Transverse colon (tissue), 4 donors: ENCODE measurements at regions not wholly inside any gene's neighbourhood (a gene's known extent, or its start where the extent isn't known, plus 50 kb on each side); places are given as distances from the start of the nearest gene placed in this dataset.

Experiments
- CTCF ChIP-seq, 5 experiments: fragments of 200-600 bp in 3 of 5; fragments of 450-650 bp in 2 of 5; sonication (generic) in 3 of 5; IDR thresholded peaks; 1 replicate in 2 of 5; 2 replicates in 3 of 5; pipeline ENCODE4 v1.5.1; 2016 to 2017; ENCODE audit warnings: antibody characterized with exemption in 5 of 5, inconsistent platforms in 3 of 5, mild to moderate bottlenecking in 2 of 5, moderate library complexity in 1 of 5
- EP300 ChIP-seq: sonication (generic); formaldehyde crosslinking; IDR thresholded peaks from one replicate; pipeline ENCODE4 v1.6.1; 2017; ENCODE audit warnings: antibody characterized with exemption, low read depth
- POLR2AphosphoS5 ChIP-seq, 3 donors: sonication (generic); formaldehyde crosslinking; IDR thresholded peaks; one replicate each; pipeline ENCODE4 v1.6.1; 2016; ENCODE audit warnings: antibody characterized with exemption in 3 of 3

DNA sequence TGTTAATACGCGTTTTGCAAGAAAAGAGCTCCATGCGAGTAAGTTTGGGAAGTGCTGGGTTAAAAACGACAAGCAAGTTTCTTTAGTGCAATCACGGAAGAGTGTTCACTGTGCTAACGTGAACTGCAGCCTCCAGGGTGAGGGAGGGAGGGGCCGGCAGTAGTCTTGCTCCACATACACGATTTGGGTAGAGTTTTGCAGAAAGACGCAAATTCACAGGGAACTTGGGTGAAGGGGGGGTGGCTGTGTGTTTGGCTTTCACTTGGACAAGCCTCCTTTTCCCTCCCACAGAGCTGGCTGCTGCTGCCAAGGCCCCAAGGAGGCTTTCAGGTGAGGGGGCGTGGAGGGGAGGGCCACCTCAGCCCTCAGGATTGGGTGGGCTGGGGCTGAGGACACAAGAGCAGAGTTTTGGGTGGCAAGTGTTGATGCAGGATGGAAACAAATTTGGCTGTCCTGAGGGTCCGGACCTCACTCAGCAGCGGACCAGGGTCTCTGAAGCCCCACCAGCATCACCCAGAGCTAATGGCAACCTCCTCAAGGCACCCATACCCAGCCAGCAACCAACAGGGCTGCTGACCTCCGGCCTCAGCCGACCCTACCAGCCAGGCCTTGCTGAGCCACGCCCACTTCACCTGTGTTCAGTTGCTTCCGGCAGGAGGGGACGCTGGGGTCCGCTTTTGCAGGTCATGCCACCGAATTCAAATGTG is 204.5 kb downstream of the ERMARD start:
- no peak for TF ChIP-seq CTCF (IDR thresholded peaks at IDR 0.05)
- no peak for TF ChIP-seq POLR2AphosphoS5 (IDR thresholded peaks at IDR 0.05)
- no peak for TF ChIP-seq EP300
